ENCODE measurements at regions not wholly inside any gene's neighbourhood (a gene's known extent, or its start where the extent isn't known, plus 50 kb on each side); places are given as distances from the start of the nearest gene placed in this dataset.

- DNase-seq (ENCODE audit: low spot score): no peak
- Histone ChIP-seq H3K27ac (no peak overlapping the region), H3K4me3 (no peak overlapping the region)
- TF ChIP-seq, protein P1, sequence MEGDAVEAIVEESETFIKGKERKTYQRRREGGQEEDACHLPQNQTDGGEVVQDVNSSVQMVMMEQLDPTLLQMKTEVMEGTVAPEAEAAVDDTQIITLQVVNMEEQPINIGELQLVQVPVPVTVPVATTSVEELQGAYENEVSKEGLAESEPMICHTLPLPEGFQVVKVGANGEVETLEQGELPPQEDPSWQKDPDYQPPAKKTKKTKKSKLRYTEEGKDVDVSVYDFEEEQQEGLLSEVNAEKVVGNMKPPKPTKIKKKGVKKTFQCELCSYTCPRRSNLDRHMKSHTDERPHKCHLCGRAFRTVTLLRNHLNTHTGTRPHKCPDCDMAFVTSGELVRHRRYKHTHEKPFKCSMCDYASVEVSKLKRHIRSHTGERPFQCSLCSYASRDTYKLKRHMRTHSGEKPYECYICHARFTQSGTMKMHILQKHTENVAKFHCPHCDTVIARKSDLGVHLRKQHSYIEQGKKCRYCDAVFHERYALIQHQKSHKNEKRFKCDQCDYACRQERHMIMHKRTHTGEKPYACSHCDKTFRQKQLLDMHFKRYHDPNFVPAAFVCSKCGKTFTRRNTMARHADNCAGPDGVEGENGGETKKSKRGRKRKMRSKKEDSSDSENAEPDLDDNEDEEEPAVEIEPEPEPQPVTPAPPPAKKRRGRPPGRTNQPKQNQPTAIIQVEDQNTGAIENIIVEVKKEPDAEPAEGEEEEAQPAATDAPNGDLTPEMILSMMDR (IDR thresholded peaks at IDR 0.05): no peak
Observed at GRCh38 chr10:117601716-117602115, 59.2 kb downstream of the EMX2 start.

DNA sequence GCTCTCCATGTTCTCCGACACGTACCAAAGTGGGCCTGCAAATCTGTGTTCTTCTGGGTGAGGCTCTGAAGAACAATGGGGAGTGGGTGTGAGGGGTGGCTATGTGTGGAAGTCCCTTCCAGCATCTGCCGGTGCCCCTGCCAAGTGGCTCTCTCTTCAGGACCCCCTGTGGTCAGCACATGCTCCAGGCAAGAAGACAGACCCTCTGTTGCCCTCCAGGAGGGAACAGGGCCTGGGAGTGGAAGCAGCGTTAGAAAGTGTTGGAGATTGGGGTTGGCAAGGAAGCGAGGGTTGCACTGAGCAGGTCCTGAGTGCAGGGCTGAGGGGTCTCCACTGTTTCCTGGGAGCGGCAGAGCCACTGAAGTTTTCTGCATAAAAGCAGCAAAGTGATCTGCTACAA is 60.5 kb downstream of the EMX2 start:
- peak; percentile 68 for DNase-seq (ENCODE audit: low spot score)
- H3K27ac ChIP-seq: no peak overlapping the region
- H3K4me3 ChIP-seq: no peak overlapping the region
- TF ChIP-seq, protein P1 (IDR thresholded peaks at IDR 0.05): no peak

- Histone ChIP-seq H3K4me3 (no peak overlapping the region), H3K27ac (no peak overlapping the region)
- TF ChIP-seq, protein P1 (IDR thresholded peaks at IDR 0.05): no peak
- peak; percentile 28 for DNase-seq (ENCODE audit: low spot score)
Observed at GRCh38 chr10:117603726-117604125, 61.2 kb downstream of the EMX2 start.

- Histone ChIP-seq H3K27ac (peak overlapping the region; percentile 23 to 76), H3K4me3 (peak overlapping the region; percentile 41)
- DNase-seq (ENCODE audit: low spot score): no peak
- TF ChIP-seq, protein P1 (IDR thresholded peaks at IDR 0.05): no peak
Observed at GRCh38 chr10:117609095-117609795, 66.7 kb downstream of the EMX2 start.

GRCh38 chr10:117609796-117610170 is 67.2 kb downstream of the EMX2 start:
- peak overlapping the region in 1 of 2 donors; percentile 23 for H3K27ac ChIP-seq
- TF ChIP-seq, protein P1 (IDR thresholded peaks at IDR 0.05): no peak
- H3K4me3 ChIP-seq: no peak overlapping the region
- no peak for DNase-seq (ENCODE audit: low spot score)

- no peak for DNase-seq (ENCODE audit: low spot score)
Observed at GRCh38 chr10:117610321-117610720, 67.8 kb downstream of the EMX2 start.

GRCh38 chr10:117612113-117612512 is 69.6 kb downstream of the EMX2 start:
- DNase-seq (ENCODE audit: low spot score): no peak
- TF ChIP-seq, protein P1 (IDR thresholded peaks at IDR 0.05): no peak

More at GRCh38 chr10:117610321-117610720, 67.8 kb downstream of the EMX2 start:
- no peak overlapping the region for H3K4me3 ChIP-seq
- no peak overlapping the region for H3K27ac ChIP-seq
- TF ChIP-seq, protein P1 (IDR thresholded peaks at IDR 0.05): no peak

More at GRCh38 chr10:117612113-117612512, 69.6 kb downstream of the EMX2 start:
- H3K4me3 ChIP-seq: no peak overlapping the region
- H3K27ac ChIP-seq: no peak overlapping the region

Data from coronary artery (tissue), 2 donors.